GM12865 (cell line): ENCODE measurements at regions not wholly inside any gene's neighbourhood (a gene's known extent, or its start where the extent isn't known, plus 50 kb on each side); places are given as distances from the start of the nearest gene placed in this dataset.

Experiments
- DNase-seq: peaks from one replicate; pipeline ENCODE4 v3.0.0; 2010; ENCODE audit warnings: low read depth
- H3K4me3 ChIP-seq: 2 replicates; pipeline ENCODE4 v1.5.1; 2011; ENCODE audit warnings: mild to moderate bottlenecking, low read depth, low read length, control low read depth
- CTCF ChIP-seq: IDR thresholded peaks from 2 replicates; pipeline ENCODE4 v1.5.1; 2011; ENCODE audit warnings: low read length, control low read depth, low read depth, inconsistent platforms; ENCODE audit not compliant: insufficient read depth; ENCODE audit errors: missing control alignments

GRCh38 chr11:116644201-116644940 is 128.4 kb downstream of the BUD13 start:
- no peak for TF ChIP-seq CTCF
- no peak overlapping the region for H3K4me3 ChIP-seq
- DNase-seq = no peak

GRCh38 chr11:116643521-116643920 is 129.3 kb downstream of the BUD13 start:
- no peak for DNase-seq
- no peak overlapping the region for H3K4me3 ChIP-seq
- no peak for TF ChIP-seq CTCF

- no peak for TF ChIP-seq CTCF
- no peak overlapping the region for H3K4me3 ChIP-seq
Observed at GRCh38 chr11:116642902-116643301, 129.9 kb downstream of the BUD13 start.

GRCh38 chr11:116642481-116642880 is 130.3 kb downstream of the BUD13 start:
- no peak overlapping the region for H3K4me3 ChIP-seq
- no peak for DNase-seq
- TF ChIP-seq CTCF = no peak

More at GRCh38 chr11:116642902-116643301, 129.9 kb downstream of the BUD13 start:
- DNase-seq = no peak

GRCh38 chr11:116641561-116642045 is 131.2 kb downstream of the BUD13 start:
- peak; percentile 50 for DNase-seq
- TF ChIP-seq CTCF = peak; percentile 80

GRCh38 chr11:116640641-116641402 is 132.0 kb downstream of the BUD13 start:
- no peak for TF ChIP-seq CTCF
- no peak overlapping the region for H3K4me3 ChIP-seq
- no peak for DNase-seq

More at GRCh38 chr11:116641561-116642045, 131.2 kb downstream of the BUD13 start:
- H3K4me3 ChIP-seq = no peak overlapping the region
